ENCODE measurements at regions not wholly inside any gene's neighbourhood (a gene's known extent, or its start where the extent isn't known, plus 50 kb on each side); places are given as distances from the start of the nearest gene placed in this dataset. TPM values are rescaled to one million over a fixed set of nuclear protein-coding genes. Genes with fewer than 3 reads are reported as not detected.

DNA sequence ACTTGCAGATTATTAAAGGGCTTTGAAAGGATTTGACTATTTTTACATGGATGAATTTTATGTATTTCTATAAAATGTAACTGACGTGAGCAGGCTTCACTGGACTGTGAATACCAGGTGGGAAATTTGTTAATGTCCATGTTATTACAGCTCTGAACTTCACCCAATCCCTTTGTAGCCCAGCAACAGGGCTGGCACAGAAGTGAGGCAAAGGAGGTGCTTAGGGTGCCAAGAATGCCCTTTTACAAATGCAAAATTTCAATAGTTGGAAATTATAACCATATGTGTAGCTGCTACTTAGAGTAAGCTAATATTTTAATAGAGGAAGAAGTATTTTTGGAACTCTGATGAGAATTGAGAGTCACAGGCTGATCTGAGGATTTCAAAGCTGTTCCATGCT, 53.7 kb upstream of the FAM98A start:
- no peaks in the 10 kb centered on the region for H3K27me3 ChIP-seq (ENCODE audit: insufficient read depth, poor library complexity, severe bottlenecking)
- DNase-seq (ENCODE audit: low read depth in 1 of 2, low spot score in 1 of 2) = no peak
- no peak overlapping the region for H3K27ac ChIP-seq (replicated peaks)
- TF ChIP-seq, protein P1, sequence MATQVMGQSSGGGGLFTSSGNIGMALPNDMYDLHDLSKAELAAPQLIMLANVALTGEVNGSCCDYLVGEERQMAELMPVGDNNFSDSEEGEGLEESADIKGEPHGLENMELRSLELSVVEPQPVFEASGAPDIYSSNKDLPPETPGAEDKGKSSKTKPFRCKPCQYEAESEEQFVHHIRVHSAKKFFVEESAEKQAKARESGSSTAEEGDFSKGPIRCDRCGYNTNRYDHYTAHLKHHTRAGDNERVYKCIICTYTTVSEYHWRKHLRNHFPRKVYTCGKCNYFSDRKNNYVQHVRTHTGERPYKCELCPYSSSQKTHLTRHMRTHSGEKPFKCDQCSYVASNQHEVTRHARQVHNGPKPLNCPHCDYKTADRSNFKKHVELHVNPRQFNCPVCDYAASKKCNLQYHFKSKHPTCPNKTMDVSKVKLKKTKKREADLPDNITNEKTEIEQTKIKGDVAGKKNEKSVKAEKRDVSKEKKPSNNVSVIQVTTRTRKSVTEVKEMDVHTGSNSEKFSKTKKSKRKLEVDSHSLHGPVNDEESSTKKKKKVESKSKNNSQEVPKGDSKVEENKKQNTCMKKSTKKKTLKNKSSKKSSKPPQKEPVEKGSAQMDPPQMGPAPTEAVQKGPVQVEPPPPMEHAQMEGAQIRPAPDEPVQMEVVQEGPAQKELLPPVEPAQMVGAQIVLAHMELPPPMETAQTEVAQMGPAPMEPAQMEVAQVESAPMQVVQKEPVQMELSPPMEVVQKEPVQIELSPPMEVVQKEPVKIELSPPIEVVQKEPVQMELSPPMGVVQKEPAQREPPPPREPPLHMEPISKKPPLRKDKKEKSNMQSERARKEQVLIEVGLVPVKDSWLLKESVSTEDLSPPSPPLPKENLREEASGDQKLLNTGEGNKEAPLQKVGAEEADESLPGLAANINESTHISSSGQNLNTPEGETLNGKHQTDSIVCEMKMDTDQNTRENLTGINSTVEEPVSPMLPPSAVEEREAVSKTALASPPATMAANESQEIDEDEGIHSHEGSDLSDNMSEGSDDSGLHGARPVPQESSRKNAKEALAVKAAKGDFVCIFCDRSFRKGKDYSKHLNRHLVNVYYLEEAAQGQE (IDR thresholded peaks at IDR 0.05; ENCODE audit: insufficient replicate concordance, low read depth) = no peak
- TF ChIP-seq, protein P2, sequence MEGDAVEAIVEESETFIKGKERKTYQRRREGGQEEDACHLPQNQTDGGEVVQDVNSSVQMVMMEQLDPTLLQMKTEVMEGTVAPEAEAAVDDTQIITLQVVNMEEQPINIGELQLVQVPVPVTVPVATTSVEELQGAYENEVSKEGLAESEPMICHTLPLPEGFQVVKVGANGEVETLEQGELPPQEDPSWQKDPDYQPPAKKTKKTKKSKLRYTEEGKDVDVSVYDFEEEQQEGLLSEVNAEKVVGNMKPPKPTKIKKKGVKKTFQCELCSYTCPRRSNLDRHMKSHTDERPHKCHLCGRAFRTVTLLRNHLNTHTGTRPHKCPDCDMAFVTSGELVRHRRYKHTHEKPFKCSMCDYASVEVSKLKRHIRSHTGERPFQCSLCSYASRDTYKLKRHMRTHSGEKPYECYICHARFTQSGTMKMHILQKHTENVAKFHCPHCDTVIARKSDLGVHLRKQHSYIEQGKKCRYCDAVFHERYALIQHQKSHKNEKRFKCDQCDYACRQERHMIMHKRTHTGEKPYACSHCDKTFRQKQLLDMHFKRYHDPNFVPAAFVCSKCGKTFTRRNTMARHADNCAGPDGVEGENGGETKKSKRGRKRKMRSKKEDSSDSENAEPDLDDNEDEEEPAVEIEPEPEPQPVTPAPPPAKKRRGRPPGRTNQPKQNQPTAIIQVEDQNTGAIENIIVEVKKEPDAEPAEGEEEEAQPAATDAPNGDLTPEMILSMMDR (IDR thresholded peaks at IDR 0.05; ENCODE audit: insufficient read depth, low read length) = no peak
- TF ChIP-seq POLR2AphosphoS5 (IDR thresholded peaks at IDR 0.05; ENCODE audit: low read depth) (no peak), GABPA (IDR thresholded peaks at IDR 0.05; ENCODE audit: low read depth) (no peak)
- no peak overlapping the region for H3K4me3 ChIP-seq (replicated peaks; ENCODE audit: insufficient read depth, low read length)

DNA sequence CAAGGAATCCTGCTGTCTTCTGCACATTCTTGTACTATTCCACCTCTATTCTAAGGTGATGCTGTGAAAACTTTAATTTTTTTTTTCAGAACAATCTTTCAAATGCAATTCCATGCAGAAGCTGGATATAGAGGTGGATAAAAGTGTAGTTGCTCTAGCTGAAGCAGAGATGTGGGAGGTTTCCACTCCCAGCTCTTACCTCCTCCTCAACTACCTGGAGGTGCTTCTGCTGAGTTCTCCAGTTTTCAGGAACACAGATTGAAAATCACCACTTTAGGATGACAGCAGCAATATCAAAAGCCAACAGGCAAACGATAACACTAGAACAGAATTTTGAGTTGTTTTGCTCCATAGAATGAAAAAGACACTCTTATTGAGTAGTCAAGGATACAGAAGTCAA, 51.1 kb upstream of the FAM98A start:
- H3K27me3 ChIP-seq (ENCODE audit: insufficient read depth, poor library complexity, severe bottlenecking) = no peaks in the 10 kb centered on the region
- no peak for DNase-seq (ENCODE audit: low read depth in 1 of 2, low spot score in 1 of 2)
- TF ChIP-seq, protein P1 (IDR thresholded peaks at IDR 0.05; ENCODE audit: insufficient replicate concordance, low read depth) = no peak
- TF ChIP-seq POLR2AphosphoS5 (IDR thresholded peaks at IDR 0.05; ENCODE audit: low read depth) (no peak), GABPA (IDR thresholded peaks at IDR 0.05; ENCODE audit: low read depth) (no peak), SPI1 (IDR thresholded peaks at IDR 0.05; ENCODE audit: borderline replicate concordance, low read depth) (no peak)
- TF ChIP-seq, protein P2 (IDR thresholded peaks at IDR 0.05; ENCODE audit: insufficient read depth, low read length) = no peak
- H3K27ac ChIP-seq (replicated peaks) = no peak overlapping the region
- no peak overlapping the region for H3K4me3 ChIP-seq (replicated peaks; ENCODE audit: insufficient read depth, low read length)

Small RNA genes lying in the stretch of these regions (microRNA-seq; reads per million reads assigned to microRNA genes)
- gene MIR548AD = not detected

Measured in HL-60 (cell line).